Transverse colon (tissue), 4 donors: ENCODE measurements at regions not wholly inside any gene's neighbourhood (a gene's known extent, or its start where the extent isn't known, plus 50 kb on each side); places are given as distances from the start of the nearest gene placed in this dataset.
A peak's percentile ranks its signal among the peaks of the same experiment; 100 is the strongest.

ENCODE experiments used
- DNase-seq: peaks from one replicate; pipeline ENCODE4 v3.0.0-alpha.2; 2019
- H3K27ac ChIP-seq, 4 donors: fragments of 200-600 bp; sonication (generic); 2 replicates each; pipeline ENCODE4 v1.5.1; 2016 to 2018; ENCODE audit warnings: inconsistent platforms in 4 of 4
- H3K27me3 ChIP-seq: fragments of 200-600 bp; sonication (generic); 2 replicates; pipeline ENCODE4 v1.5.1; 2017; ENCODE audit warnings: inconsistent platforms
- H3K36me3 ChIP-seq, 4 donors: fragments of 200-600 bp; sonication (generic); 2 replicates each; pipeline ENCODE4 v1.5.1; 2017 to 2019; ENCODE audit warnings: inconsistent platforms in 4 of 4
- H3K4me1 ChIP-seq, 4 donors: fragments of 200-600 bp; sonication (generic); 2 replicates each; pipeline ENCODE4 v1.5.1; 2017 to 2020; ENCODE audit warnings: inconsistent platforms in 4 of 4
- H3K4me3 ChIP-seq, 4 donors: fragments of 200-600 bp; sonication (generic); 1 replicate in 1 of 4; 2 replicates in 3 of 4; pipeline versions ENCODE4 v1.5.1 to v1.6.1; 2017 to 2019; ENCODE audit warnings: inconsistent platforms in 4 of 4
- H3K9me3 ChIP-seq, 2 donors: fragments of 200-600 bp; sonication (generic); 2 replicates each; pipeline ENCODE4 v1.5.1; 2017 to 2019; ENCODE audit warnings: inconsistent platforms in 2 of 2
- EP300 ChIP-seq: sonication (generic); formaldehyde crosslinking; IDR thresholded peaks from one replicate; pipeline ENCODE4 v1.6.1; 2017; ENCODE audit warnings: antibody characterized with exemption, low read depth
- POLR2A ChIP-seq: fragments of 450-650 bp; IDR thresholded peaks from one replicate; pipeline ENCODE4 v1.6.1; 2016; ENCODE audit warnings: antibody characterized with exemption, mild to moderate bottlenecking, moderate library complexity
- POLR2AphosphoS5 ChIP-seq, 3 donors: sonication (generic); formaldehyde crosslinking; IDR thresholded peaks; one replicate each; pipeline ENCODE4 v1.6.1; 2016; ENCODE audit warnings: antibody characterized with exemption in 3 of 3
- WGBS, 2 donors: methylation state at CpG; one replicate each; pipeline ENCODE4 v1.1.5; 2018; ENCODE audit warnings: low coverage in 1 of 2; 5-methylcytosine and 5-hydroxymethylcytosine counted together
- in situ Hi-C, 4 donors: fragments of 200-750 bp; cut with MboI; loops; one replicate each; pipeline versions ENCODE4 v1.15.0 to v1.15.1; 2017; ENCODE audit warnings: low sequenced_read_pairs in 3 of 4, low pct_ligation_motif_present in 1 of 4, low pct_unique_long_range_greater_than_20kb in 1 of 4
- intact Hi-C: fragments of 100-400 bp; cut with DNase I; formaldehyde crosslinking; loops from one replicate; pipeline ENCODE4 v1.15.1; 2023; ENCODE audit warnings: low total_unique reads
- TF ChIP-seq, protein P1 (sequence below), 5 experiments: fragments of 200-600 bp in 3 of 5; fragments of 450-650 bp in 2 of 5; sonication (generic) in 3 of 5; IDR thresholded peaks; 1 replicate in 2 of 5; 2 replicates in 3 of 5; pipeline ENCODE4 v1.5.1; 2016 to 2017; ENCODE audit warnings: antibody characterized with exemption in 5 of 5, inconsistent platforms in 3 of 5, mild to moderate bottlenecking in 2 of 5, moderate library complexity in 1 of 5

DNA sequence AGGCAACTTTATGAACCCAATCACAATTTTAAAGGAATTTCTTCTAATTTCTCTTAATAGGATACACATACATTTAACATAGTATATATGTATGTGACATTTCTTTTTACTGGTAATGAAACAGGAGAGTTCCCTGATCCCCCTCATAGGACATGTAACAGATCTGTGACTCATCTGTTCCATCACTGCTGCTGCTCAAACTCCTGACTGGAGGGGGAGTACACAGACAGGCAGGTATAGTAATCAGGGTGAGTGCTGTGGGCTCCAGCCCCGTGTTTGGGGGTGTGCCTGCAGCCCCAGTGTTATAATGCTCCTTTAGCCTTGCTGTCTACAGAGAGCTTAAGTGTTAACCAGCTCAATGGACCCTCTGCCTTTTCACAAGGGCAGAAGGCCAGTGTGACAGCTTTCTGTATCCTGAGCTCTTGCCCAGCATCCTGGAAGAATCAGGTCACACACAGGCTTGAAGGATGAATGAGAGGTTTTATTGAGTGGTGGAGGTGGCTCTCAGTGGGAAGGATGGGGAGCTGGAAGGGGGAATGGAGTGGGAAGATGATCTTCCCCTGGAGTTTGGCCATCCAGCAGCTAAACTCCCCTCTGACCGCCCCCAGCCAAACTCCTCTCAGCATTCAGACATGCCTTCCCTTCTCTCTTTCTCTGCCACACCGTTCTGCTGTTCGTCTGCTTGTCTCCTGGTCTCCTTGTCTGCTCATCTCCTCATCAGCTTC is 161.3 kb downstream of the ZNF608 start:
- no peak overlapping the region for H3K27ac ChIP-seq
- H3K9me3 ChIP-seq: no peaks in the 10 kb centered on the region
- TF ChIP-seq, protein P1, sequence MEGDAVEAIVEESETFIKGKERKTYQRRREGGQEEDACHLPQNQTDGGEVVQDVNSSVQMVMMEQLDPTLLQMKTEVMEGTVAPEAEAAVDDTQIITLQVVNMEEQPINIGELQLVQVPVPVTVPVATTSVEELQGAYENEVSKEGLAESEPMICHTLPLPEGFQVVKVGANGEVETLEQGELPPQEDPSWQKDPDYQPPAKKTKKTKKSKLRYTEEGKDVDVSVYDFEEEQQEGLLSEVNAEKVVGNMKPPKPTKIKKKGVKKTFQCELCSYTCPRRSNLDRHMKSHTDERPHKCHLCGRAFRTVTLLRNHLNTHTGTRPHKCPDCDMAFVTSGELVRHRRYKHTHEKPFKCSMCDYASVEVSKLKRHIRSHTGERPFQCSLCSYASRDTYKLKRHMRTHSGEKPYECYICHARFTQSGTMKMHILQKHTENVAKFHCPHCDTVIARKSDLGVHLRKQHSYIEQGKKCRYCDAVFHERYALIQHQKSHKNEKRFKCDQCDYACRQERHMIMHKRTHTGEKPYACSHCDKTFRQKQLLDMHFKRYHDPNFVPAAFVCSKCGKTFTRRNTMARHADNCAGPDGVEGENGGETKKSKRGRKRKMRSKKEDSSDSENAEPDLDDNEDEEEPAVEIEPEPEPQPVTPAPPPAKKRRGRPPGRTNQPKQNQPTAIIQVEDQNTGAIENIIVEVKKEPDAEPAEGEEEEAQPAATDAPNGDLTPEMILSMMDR (IDR thresholded peaks at IDR 0.05): no peak
- no peak for TF ChIP-seq EP300
- TF ChIP-seq POLR2AphosphoS5 (IDR thresholded peaks at IDR 0.05): no peak
- TF ChIP-seq POLR2A: no peak
- in situ Hi-C loops: no loop called here
- H3K4me1 ChIP-seq: peaks cover 0 to 8% (median 0%) of the 10 kb centered on the region in 4 donors
- no peaks in the 10 kb centered on the region for H3K36me3 ChIP-seq
- H3K4me3 ChIP-seq: no peak overlapping the region
- intact Hi-C loops: loop anchor here (5.0 kb wide), 1 partner anchor 857 kb away; no protein-coding TSS in a partner anchor
- DNase-seq: no peak
- H3K27me3 ChIP-seq: no peaks in the 10 kb centered on the region
- WGBS, 2 donors: 94% methylated on average over 4 of the region's 4 CpGs; no CpG with 5 or more reads in 1 of the 2 donors

DNA sequence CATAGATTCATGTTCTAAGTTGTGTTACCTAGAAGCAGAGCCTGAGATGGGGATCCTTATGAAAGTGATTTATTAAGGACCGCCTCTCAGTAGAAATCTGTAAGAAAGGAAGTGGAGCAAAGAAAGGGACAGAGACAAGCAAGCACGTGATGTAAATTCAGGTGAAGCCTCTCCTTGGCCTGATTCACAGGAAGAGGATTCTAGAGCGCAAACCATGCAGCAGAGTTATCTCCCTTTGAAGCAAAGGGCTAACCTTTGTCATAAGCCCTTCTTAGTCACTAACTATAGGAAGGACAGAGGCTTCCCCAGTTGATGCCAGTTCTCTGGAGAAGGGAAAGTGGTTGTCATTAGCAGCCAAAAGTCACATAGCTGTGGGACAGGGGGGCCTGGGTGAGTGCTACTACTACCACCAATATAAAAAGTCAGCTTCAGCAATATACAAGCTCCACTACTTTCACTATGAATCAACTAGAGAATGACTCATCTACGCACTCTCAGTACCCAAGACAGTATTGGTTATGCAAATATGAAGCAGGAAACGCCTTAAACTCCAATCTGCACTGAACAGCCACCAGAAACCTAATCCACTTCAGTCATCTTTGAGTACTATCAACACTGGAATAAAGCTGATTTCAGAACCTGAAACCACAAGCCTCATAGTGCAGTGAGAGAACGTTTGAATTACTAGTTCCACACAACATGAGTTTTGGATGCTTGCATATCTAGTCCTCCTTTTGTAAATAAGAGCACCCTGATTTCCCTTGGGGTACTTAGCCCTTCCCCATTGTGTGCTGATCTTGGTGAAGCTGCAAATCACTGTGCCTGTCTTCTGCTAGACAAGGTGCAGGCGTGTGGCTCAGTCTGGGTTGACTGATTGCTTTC is 162.7 kb downstream of the ZNF608 start:
- Histone ChIP-seq H3K4me3 (no peak overlapping the region), H3K27me3 (no peaks in the 10 kb centered on the region), H3K4me1 (peaks cover 0 to 8% (median 0%) of the 10 kb centered on the region in 4 donors), H3K36me3 (no peaks in the 10 kb centered on the region), H3K9me3 (no peaks in the 10 kb centered on the region), H3K27ac (no peak overlapping the region)
- intact Hi-C loops: loop anchor here (5.0 kb wide), 1 partner anchor 859 kb away; no protein-coding TSS in a partner anchor
- peak; percentile 14 for DNase-seq
- in situ Hi-C loops: no loop called here
- TF ChIP-seq EP300 (no peak), POLR2AphosphoS5 (IDR thresholded peaks at IDR 0.05) (peak in 1 of 3 donors; percentile 18)
- WGBS, 2 donors: 57 to 62% methylated on average over 3 to 7 of the region's 7 CpGs

DNA sequence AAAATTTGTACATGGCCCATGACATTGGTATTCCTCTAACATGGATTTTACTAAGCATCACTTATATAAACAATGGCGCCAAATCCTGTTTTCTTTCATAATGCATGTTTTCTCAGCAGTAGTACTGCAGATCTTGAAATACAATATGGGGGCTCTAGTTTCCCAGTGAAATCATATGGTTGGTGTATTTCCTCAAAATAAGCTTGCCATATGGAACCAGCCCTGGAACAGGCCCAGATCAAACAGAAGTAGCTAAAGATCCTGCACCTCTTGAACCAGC is 163.9 kb downstream of the ZNF608 start:
- Histone ChIP-seq H3K27me3 (no peaks in the 10 kb centered on the region), H3K4me3 (no peak overlapping the region), H3K27ac (no peak overlapping the region), H3K9me3 (no peaks in the 10 kb centered on the region), H3K4me1 (peaks cover 0 to 8% (median 0%) of the 10 kb centered on the region in 4 donors), H3K36me3 (no peaks in the 10 kb centered on the region)
- TF ChIP-seq POLR2A: no peak
- TF ChIP-seq POLR2AphosphoS5 (IDR thresholded peaks at IDR 0.05): no peak
- TF ChIP-seq, protein P1 (IDR thresholded peaks at IDR 0.05): no peak
- no peak for TF ChIP-seq EP300
- in situ Hi-C loops (no loop called here), intact Hi-C loops (loop anchor here (5.0 kb wide), 1 partner anchor 860 kb away; no protein-coding TSS in a partner anchor)
- no peak for DNase-seq
- 88 to 100% methylated on average over 1 of the region's 1 CpG for whole genome bisulfite sequencing, 2 donors

DNA sequence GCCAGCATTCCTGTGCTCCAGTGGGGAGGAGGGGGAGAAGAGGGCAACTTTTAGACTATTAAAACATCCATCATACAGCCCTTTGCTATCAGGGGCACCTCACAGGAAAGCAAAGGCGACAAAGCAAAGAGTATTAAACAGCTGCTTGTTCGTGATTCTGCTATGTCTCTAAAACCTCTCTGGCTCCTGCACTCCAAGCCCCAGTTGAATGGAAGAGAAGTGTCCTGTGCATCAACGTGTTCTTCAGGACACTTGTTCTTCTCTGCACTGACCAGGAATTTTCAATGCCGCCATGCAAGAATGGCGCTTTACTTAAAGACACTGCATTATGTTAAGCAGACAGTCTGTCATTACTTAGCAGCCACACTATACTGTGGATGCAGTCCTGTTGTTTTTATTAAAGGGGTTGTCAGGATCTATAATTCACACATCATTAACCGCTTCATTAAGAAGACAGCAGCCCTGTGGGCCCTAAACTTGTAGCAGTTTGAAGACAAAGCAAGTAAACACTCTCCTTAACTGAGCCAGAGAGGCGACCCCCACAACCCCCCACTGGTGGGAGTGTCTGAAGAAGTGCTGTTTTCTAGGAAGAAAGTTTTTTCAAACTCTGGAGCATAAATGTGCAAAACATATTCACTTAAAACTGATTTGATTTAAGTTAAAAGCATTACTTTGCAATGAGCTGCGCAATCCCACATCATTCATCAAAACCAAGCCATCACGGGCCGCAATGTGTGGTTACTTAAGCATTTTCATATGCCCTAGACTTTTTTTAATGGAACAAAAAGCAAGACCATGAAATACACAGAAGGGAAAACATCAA is 164.5 kb downstream of the ZNF608 start:
- intact Hi-C loops: loop anchor here (5.0 kb wide), 1 partner anchor 860 kb away; no protein-coding TSS in a partner anchor
- no peaks in the 10 kb centered on the region for H3K27me3 ChIP-seq
- 89 to 98% methylated on average over 8 to 10 of the region's 10 CpGs for WGBS, 2 donors
- no peaks in the 10 kb centered on the region for H3K9me3 ChIP-seq
- H3K36me3 ChIP-seq: no peaks in the 10 kb centered on the region
- H3K4me3 ChIP-seq: no peak overlapping the region
- TF ChIP-seq EP300 (no peak), POLR2A (no peak)
- no peak overlapping the region for H3K27ac ChIP-seq
- in situ Hi-C loops: no loop called here
- no peak for DNase-seq
- peaks cover 0 to 8% (median 0%) of the 10 kb centered on the region in 4 donors for H3K4me1 ChIP-seq
